ENCODE measurements at regions not wholly inside any gene's neighbourhood (a gene's known extent, or its start where the extent isn't known, plus 50 kb on each side); places are given as distances from the start of the nearest gene placed in this dataset.

GRCh38 chr2:83160571-83160970 is 1298.5 kb downstream of the SUCLG1 start:
- no peaks in the 10 kb centered on the region for H4K20me1 ChIP-seq (replicated peaks; ENCODE audit: control insufficient read depth, insufficient read depth, low read length)
- FAIRE-seq: no peak
- intact Hi-C loops (cut with micrococcal nuclease): no loop called here
- no peak overlapping the region for H3K4me3 ChIP-seq
- no peak for DNase-seq (ENCODE audit: extremely low read depth in 1 of 4, low spot score in 3 of 4)
- no peak overlapping the region for H2AFZ ChIP-seq (ENCODE audit: low read depth, low read length)
- WGBS (ENCODE audit: insufficient coverage, low coverage, missing lambda C conversion rate): 0% methylated on average over 3 of the region's 3 CpGs
- no peaks in the 10 kb centered on the region for H3K9me1 ChIP-seq (ENCODE audit: control insufficient read depth, insufficient read depth, low read length)
- CTCF ChIA-PET (ENCODE audit: low intra/inter-chr PET ratio): no interaction called here
- no peaks in the 10 kb centered on the region for H3K4me1 ChIP-seq (replicated peaks in 1 of 2; ENCODE audit: control insufficient read depth in 2 of 2, insufficient read depth in 2 of 2, low read length in 2 of 2)
- H3K27me3 ChIP-seq (ENCODE audit: control insufficient read depth in 2 of 2, insufficient read depth in 2 of 2, low read length in 2 of 2): no peaks in the 10 kb centered on the region
- POLR2A ChIA-PET: no interaction called here
- no peaks in the 10 kb centered on the region for H3K9me3 ChIP-seq (replicated peaks; ENCODE audit: control insufficient read depth, insufficient read depth, low read depth, low read length)
- no TSS peak for BruUV-seq (replicated peaks)
- TF ChIP-seq POLR2A (conservative IDR thresholded peaks at IDR 0.05) (no peak), ZNF263 (CRISPR knock-in tag; IDR thresholded peaks at IDR 0.05; ENCODE audit: borderline replicate concordance) (no peak), SNRNP70 (optimal IDR thresholded peaks at IDR 0.05; ENCODE audit: low read depth, low read length) (no peak), KLF6 (CRISPR knock-in tag; IDR thresholded peaks at IDR 0.05; ENCODE audit: borderline replicate concordance) (no peak)
- TF ChIP-seq, protein P1, sequence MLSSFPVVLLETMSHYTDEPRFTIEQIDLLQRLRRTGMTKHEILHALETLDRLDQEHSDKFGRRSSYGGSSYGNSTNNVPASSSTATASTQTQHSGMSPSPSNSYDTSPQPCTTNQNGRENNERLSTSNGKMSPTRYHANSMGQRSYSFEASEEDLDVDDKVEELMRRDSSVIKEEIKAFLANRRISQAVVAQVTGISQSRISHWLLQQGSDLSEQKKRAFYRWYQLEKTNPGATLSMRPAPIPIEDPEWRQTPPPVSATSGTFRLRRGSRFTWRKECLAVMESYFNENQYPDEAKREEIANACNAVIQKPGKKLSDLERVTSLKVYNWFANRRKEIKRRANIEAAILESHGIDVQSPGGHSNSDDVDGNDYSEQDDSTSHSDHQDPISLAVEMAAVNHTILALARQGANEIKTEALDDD (IDR thresholded peaks at IDR 0.05): no peak
- TF ChIP-seq, protein P2, sequence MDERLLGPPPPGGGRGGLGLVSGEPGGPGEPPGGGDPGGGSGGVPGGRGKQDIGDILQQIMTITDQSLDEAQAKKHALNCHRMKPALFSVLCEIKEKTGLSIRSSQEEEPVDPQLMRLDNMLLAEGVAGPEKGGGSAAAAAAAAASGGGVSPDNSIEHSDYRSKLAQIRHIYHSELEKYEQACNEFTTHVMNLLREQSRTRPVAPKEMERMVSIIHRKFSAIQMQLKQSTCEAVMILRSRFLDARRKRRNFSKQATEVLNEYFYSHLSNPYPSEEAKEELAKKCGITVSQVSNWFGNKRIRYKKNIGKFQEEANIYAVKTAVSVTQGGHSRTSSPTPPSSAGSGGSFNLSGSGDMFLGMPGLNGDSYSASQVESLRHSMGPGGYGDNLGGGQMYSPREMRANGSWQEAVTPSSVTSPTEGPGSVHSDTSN (CRISPR knock-in tag; IDR thresholded peaks at IDR 0.05; ENCODE audit: low read depth): no peak
- TF ChIP-seq, protein P2 (tag; conservative IDR thresholded peaks at IDR 0.05; ENCODE audit: low read depth): no peak
- no peak overlapping the region for H3K4me2 ChIP-seq (ENCODE audit: insufficient read depth, low read length)
- no peak overlapping the region for H3K9ac ChIP-seq (ENCODE audit: insufficient read depth in 1 of 2, low read depth in 2 of 2, low read length in 2 of 2)
- H3K27ac ChIP-seq (ENCODE audit: extremely low read depth, low read depth, low read length): no peak overlapping the region
- no peak for ATAC-seq
- H3K36me3 ChIP-seq (ENCODE audit: control insufficient read depth, insufficient read depth, low read length): no peaks in the 10 kb centered on the region
- H3K79me2 ChIP-seq (ENCODE audit: control insufficient read depth, insufficient read depth, low read length): no peaks in the 10 kb centered on the region
- in situ Hi-C loops (cut with MboI): no loop called here
